Panc1 (cell line): ENCODE measurements at regions not wholly inside any gene's neighbourhood (a gene's known extent, or its start where the extent isn't known, plus 50 kb on each side); places are given as distances from the start of the nearest gene placed in this dataset.
"Not testable (repeated sequence)": the region's sequence is repeated elsewhere in the genome, so short reads cannot be mapped to it uniquely, and the experiment has no call there.

ENCODE experiments used
- CTCF ChIP-seq: fragments of 450-650 bp; IDR thresholded peaks from 2 replicates; pipeline ENCODE4 v1.5.1; 2017; ENCODE audit warnings: mild to moderate bottlenecking
- POLR2AphosphoS5 ChIP-seq: IDR thresholded peaks from 2 replicates; pipeline ENCODE4 v1.6.1; 2012; ENCODE audit warnings: mild to moderate bottlenecking, low read depth, low read length, moderate library complexity
- REST ChIP-seq, 2 experiments: IDR thresholded peaks; 2 replicates each; pipeline ENCODE4 v1.6.1; 2011 to 2012; ENCODE audit warnings: low read depth in 2 of 2, control low read depth in 1 of 2, low read length in 1 of 2, mild to moderate bottlenecking in 1 of 2, moderate library complexity in 1 of 2; ENCODE audit not compliant: insufficient read depth in 1 of 2

- not testable (repeated sequence) for TF ChIP-seq POLR2AphosphoS5; CTCF; REST (IDR thresholded peaks at IDR 0.05; ENCODE audit: insufficient read depth in 1 of 2, low read depth in 2 of 2, low read length in 1 of 2)
Measured at GRCh38 chr9:65441324-65441920, 156.4 kb upstream of the FOXD4L5 start.
